ENCODE measurements at regions not wholly inside any gene's neighbourhood (a gene's known extent, or its start where the extent isn't known, plus 50 kb on each side); places are given as distances from the start of the nearest gene placed in this dataset.
A peak's percentile ranks its signal among the peaks of the same experiment; 100 is the strongest.
"Not testable (repeated sequence)": the region's sequence is repeated elsewhere in the genome, so short reads cannot be mapped to it uniquely, and the experiment has no call there.

DNA sequence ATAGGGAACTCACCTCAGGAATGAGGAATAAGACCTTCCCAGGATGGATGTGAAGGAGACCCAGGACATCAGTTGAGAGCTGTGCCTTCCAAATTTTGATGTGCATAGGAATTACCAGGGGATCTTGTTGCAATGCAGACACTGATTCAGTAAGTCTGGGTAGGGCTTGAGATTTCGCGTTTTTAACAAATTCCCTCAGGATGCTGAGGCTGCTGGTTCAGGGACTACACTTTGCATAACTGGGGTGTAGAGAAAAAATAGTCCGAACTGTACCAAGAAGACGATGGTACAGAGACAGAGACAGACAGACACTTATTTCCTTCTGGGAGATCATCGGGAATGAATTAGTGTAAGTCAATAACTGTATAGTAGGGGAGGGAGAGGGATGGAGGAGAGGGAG lies 82.3 kb upstream of the FREM1 start:
- BruUV-seq (replicated peaks): no TSS peak
- intact Hi-C loops (cut with micrococcal nuclease; ENCODE audit: unreplicated experiment) (no loop called here), in situ Hi-C loops (cut with HindIII; ENCODE audit: low pct_unique_long_range_greater_than_20kb, low sequenced_read_pairs) (no loop called here)
- H3K27ac ChIP-seq (ENCODE audit: low read length): no peak overlapping the region
- H3K4me1 ChIP-seq (ENCODE audit: control insufficient read depth, insufficient read depth, low read length): no peaks in the 10 kb centered on the region
- no peaks in the 10 kb centered on the region for H3K9me3 ChIP-seq (ENCODE audit: control insufficient read depth, insufficient read depth, low read depth, low read length)
- no peaks in the 10 kb centered on the region for H3K27me3 ChIP-seq (ENCODE audit: control insufficient read depth, insufficient read depth, low read length)
- peak overlapping the region; percentile 36 to 41 for H3K4me3 ChIP-seq (ENCODE audit: low read depth in 2 of 2, low read length in 2 of 2)
- ChIA-PET CTCF (no interaction called here), POLR2A (no interaction called here)
- H3K36me3 ChIP-seq (ENCODE audit: control insufficient read depth, insufficient read depth, low read length): no peaks in the 10 kb centered on the region
- ATAC-seq: no peak
- DNase-seq (ENCODE audit: low read depth, low spot score): no peak
- TF ChIP-seq SIN3A (IDR thresholded peaks at IDR 0.05; ENCODE audit: borderline replicate concordance, insufficient read depth, low read depth, low read length) (no peak), POLR2AphosphoS5 (IDR thresholded peaks at IDR 0.05; ENCODE audit: low read depth, low read length) (no peak)
- TF ChIP-seq, protein P1, sequence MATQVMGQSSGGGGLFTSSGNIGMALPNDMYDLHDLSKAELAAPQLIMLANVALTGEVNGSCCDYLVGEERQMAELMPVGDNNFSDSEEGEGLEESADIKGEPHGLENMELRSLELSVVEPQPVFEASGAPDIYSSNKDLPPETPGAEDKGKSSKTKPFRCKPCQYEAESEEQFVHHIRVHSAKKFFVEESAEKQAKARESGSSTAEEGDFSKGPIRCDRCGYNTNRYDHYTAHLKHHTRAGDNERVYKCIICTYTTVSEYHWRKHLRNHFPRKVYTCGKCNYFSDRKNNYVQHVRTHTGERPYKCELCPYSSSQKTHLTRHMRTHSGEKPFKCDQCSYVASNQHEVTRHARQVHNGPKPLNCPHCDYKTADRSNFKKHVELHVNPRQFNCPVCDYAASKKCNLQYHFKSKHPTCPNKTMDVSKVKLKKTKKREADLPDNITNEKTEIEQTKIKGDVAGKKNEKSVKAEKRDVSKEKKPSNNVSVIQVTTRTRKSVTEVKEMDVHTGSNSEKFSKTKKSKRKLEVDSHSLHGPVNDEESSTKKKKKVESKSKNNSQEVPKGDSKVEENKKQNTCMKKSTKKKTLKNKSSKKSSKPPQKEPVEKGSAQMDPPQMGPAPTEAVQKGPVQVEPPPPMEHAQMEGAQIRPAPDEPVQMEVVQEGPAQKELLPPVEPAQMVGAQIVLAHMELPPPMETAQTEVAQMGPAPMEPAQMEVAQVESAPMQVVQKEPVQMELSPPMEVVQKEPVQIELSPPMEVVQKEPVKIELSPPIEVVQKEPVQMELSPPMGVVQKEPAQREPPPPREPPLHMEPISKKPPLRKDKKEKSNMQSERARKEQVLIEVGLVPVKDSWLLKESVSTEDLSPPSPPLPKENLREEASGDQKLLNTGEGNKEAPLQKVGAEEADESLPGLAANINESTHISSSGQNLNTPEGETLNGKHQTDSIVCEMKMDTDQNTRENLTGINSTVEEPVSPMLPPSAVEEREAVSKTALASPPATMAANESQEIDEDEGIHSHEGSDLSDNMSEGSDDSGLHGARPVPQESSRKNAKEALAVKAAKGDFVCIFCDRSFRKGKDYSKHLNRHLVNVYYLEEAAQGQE (IDR thresholded peaks at IDR 0.05; ENCODE audit: insufficient read depth in 1 of 2, low read depth in 2 of 2, low read length in 1 of 2): no peak
- TF ChIP-seq, protein P2, sequence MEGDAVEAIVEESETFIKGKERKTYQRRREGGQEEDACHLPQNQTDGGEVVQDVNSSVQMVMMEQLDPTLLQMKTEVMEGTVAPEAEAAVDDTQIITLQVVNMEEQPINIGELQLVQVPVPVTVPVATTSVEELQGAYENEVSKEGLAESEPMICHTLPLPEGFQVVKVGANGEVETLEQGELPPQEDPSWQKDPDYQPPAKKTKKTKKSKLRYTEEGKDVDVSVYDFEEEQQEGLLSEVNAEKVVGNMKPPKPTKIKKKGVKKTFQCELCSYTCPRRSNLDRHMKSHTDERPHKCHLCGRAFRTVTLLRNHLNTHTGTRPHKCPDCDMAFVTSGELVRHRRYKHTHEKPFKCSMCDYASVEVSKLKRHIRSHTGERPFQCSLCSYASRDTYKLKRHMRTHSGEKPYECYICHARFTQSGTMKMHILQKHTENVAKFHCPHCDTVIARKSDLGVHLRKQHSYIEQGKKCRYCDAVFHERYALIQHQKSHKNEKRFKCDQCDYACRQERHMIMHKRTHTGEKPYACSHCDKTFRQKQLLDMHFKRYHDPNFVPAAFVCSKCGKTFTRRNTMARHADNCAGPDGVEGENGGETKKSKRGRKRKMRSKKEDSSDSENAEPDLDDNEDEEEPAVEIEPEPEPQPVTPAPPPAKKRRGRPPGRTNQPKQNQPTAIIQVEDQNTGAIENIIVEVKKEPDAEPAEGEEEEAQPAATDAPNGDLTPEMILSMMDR (IDR thresholded peaks at IDR 0.05): no peak

DNA sequence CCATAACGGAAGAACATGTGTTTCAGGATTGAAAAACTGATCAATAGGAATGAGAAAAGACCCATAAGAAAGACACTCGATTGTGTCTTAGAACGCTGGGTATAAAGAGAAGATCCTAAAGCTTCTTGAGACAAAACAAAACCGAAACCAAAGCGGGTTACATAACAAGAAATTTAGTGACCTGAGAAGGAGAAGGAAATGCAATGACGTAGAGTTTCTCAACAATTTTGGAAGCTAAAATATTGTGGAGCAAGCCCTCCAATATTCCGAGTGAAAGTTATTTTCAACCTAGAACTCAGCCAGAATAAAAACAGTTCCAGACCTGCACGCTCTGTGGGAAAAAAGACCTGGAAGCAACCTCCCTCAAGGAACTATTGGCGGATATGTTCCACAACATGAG lies 81.9 kb upstream of the FREM1 start:
- intact Hi-C loops (cut with micrococcal nuclease; ENCODE audit: unreplicated experiment) (no loop called here), in situ Hi-C loops (cut with HindIII; ENCODE audit: low pct_unique_long_range_greater_than_20kb, low sequenced_read_pairs) (no loop called here)
- Histone ChIP-seq H3K27me3 (ENCODE audit: control insufficient read depth, insufficient read depth, low read length) (no peaks in the 10 kb centered on the region), H3K4me3 (ENCODE audit: low read depth in 2 of 2, low read length in 2 of 2) (peak overlapping the region; percentile 36 to 41), H3K36me3 (ENCODE audit: control insufficient read depth, insufficient read depth, low read length) (no peaks in the 10 kb centered on the region), H3K9me3 (ENCODE audit: control insufficient read depth, insufficient read depth, low read depth, low read length) (no peaks in the 10 kb centered on the region), H3K27ac (ENCODE audit: low read length) (no peak overlapping the region), H3K4me1 (ENCODE audit: control insufficient read depth, insufficient read depth, low read length) (no peaks in the 10 kb centered on the region)
- CTCF ChIA-PET: no interaction called here
- ATAC-seq: no peak
- TF ChIP-seq, protein P1 (IDR thresholded peaks at IDR 0.05; ENCODE audit: insufficient read depth in 1 of 2, low read depth in 2 of 2, low read length in 1 of 2): no peak
- TF ChIP-seq, protein P2 (IDR thresholded peaks at IDR 0.05): no peak
- TF ChIP-seq TCF7L2 (IDR thresholded peaks at IDR 0.05; ENCODE audit: low read depth, low read length) (no peak), POLR2AphosphoS5 (IDR thresholded peaks at IDR 0.05; ENCODE audit: low read depth, low read length) (no peak), SIN3A (IDR thresholded peaks at IDR 0.05; ENCODE audit: borderline replicate concordance, insufficient read depth, low read depth, low read length) (no peak)
- POLR2A ChIA-PET: no interaction called here
- no TSS peak for BruUV-seq (replicated peaks)
- no peak for DNase-seq (ENCODE audit: low read depth, low spot score)

DNA sequence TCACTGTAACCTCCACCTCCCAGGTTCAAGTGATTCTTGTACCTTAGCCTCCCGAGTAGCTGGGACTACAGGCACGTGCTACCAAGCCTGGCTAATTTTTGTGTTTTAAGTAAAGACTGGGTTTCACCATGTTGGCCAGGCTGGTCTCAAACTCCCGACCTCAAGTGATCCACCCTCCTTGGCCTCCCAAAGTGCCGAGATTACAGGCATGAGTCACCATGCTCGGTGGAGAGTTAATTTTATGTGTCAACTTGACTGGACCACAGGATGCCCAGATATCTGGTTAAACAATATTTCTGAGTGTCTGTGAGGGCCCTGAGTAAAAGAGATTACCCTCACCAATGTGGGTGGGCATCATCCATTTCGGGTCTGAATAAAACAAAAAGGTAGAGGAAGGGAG lies 80.4 kb upstream of the FREM1 start:
- intact Hi-C loops (cut with micrococcal nuclease; ENCODE audit: unreplicated experiment); H3K4me3 ChIP-seq (ENCODE audit: low read depth in 2 of 2, low read length in 2 of 2); H3K9me3 ChIP-seq (ENCODE audit: control insufficient read depth, insufficient read depth, low read depth, low read length); DNase-seq (ENCODE audit: low read depth, low spot score); POLR2A ChIA-PET; ATAC-seq; in situ Hi-C loops (cut with HindIII; ENCODE audit: low pct_unique_long_range_greater_than_20kb, low sequenced_read_pairs); BruUV-seq (replicated peaks); H3K27me3 ChIP-seq (ENCODE audit: control insufficient read depth, insufficient read depth, low read length); CTCF ChIA-PET; H3K36me3 ChIP-seq (ENCODE audit: control insufficient read depth, insufficient read depth, low read length); H3K4me1 ChIP-seq (ENCODE audit: control insufficient read depth, insufficient read depth, low read length); H3K27ac ChIP-seq (ENCODE audit: low read length): not testable (repeated sequence)
